GM13976 (cell line): ENCODE measurements at regions not wholly inside any gene's neighbourhood (a gene's known extent, or its start where the extent isn't known, plus 50 kb on each side); places are given as distances from the start of the nearest gene placed in this dataset.

Experiments used
- DNase-seq: peaks from one replicate; pipeline ENCODE4 v3.0.0; 2012; ENCODE audit warnings: low spot score
- in situ Hi-C: fragments of 300-500 bp; cut with MboI; formaldehyde crosslinking; loops from one replicate; pipeline ENCODE4 v1.12.0; 2022; ENCODE audit warnings: low sequenced_read_pairs, mixed read lengths, inconsistent platforms; ENCODE audit not compliant: unreplicated experiment
- TF ChIP-seq, protein P1 (sequence below): IDR thresholded peaks from 2 replicates; pipeline ENCODE4 v1.5.1; 2012; ENCODE audit warnings: borderline replicate concordance, mild to moderate bottlenecking; ENCODE audit not compliant: insufficient read depth; ENCODE audit errors: extremely low read depth, missing control alignments, control extremely low read depth

DNA sequence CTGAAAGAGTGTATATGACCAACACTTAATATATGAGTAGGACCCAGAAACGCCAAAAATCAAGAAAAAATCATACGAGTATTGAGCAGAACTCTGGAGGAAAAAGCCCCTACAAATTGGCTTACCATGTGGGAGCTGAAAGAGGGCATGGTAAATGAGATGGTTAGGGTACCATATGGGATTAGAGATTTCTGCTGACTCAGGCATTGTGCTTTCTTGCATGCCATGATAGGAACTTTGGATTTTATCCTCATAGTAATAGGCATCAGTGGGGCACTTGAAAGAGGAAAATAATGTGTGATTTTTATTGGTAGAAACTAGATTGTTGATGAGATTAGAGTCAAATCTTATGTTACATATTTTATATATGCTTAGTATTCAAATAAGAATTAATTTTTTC, 271.1 kb downstream of the CBLN2 start:
- in situ Hi-C loops, result no loop called here
- no peak for DNase-seq
- TF ChIP-seq, protein P1, sequence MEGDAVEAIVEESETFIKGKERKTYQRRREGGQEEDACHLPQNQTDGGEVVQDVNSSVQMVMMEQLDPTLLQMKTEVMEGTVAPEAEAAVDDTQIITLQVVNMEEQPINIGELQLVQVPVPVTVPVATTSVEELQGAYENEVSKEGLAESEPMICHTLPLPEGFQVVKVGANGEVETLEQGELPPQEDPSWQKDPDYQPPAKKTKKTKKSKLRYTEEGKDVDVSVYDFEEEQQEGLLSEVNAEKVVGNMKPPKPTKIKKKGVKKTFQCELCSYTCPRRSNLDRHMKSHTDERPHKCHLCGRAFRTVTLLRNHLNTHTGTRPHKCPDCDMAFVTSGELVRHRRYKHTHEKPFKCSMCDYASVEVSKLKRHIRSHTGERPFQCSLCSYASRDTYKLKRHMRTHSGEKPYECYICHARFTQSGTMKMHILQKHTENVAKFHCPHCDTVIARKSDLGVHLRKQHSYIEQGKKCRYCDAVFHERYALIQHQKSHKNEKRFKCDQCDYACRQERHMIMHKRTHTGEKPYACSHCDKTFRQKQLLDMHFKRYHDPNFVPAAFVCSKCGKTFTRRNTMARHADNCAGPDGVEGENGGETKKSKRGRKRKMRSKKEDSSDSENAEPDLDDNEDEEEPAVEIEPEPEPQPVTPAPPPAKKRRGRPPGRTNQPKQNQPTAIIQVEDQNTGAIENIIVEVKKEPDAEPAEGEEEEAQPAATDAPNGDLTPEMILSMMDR, result no peak

DNA sequence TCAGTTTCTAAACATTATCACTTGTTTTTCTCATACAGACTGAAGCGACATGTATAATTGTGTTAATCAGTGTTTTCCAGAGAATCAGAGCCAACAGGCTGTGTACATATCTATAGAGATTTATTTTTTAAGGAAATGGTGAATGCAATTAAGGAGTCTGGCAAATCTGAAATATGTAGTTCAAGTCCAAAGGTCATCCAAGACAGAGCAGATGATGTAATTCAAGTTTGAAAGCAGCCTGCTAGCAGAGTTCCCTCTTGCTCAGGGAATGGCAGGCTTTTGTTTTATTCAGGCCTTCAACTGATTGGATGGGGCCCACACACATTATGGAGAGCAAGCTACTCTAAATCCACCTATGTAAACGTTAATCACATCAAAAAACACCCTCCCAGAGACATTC, 282.6 kb downstream of the CBLN2 start:
- in situ Hi-C loops, result no loop called here
- TF ChIP-seq, protein P1, result no peak

DNA sequence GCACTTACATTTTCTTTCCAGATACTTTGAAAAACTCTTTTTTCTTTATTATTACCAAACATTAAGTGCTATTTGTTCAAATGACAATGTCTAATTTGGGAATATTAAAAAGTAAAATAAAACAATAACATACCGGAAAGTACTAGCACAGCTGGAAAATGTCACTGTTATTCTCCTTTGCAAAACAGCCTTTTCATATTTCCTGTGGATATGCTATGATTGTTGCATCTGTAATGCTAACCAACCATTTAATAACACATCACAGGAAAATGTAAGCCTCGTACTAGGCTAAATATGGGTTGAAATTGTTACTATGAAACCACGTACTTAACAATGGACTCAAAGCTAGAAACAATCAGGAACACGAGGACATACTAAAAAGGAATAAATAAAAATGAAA, 298.1 kb downstream of the CBLN2 start:
- in situ Hi-C loops, result no loop called here
- no peak for DNase-seq
- TF ChIP-seq, protein P1, result no peak

More for the DNA sequence above, 282.6 kb downstream of the CBLN2 start:
- no peak for DNase-seq

DNA sequence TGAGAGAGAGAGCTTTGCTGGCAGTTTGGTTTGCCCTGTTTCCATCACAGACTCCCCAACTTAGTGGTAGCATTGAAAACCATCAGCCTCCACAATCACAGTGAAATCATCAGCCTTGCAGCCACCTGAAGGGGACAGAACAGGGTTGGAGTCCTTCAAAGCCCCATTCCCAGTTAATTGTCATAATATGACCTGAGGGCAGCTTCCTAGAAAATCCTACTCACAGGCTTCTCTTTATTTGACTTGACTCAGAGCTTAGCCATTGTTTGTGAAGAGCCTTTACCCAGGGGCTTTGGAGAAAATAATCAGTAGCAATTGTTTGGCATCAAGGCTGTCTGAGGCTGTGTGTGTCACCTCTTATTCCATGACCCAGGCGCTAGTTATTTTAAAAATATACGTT, 308.7 kb downstream of the CBLN2 start:
- TF ChIP-seq, protein P1, result no peak
- in situ Hi-C loops, result no loop called here
- DNase-seq, result no peak

DNA sequence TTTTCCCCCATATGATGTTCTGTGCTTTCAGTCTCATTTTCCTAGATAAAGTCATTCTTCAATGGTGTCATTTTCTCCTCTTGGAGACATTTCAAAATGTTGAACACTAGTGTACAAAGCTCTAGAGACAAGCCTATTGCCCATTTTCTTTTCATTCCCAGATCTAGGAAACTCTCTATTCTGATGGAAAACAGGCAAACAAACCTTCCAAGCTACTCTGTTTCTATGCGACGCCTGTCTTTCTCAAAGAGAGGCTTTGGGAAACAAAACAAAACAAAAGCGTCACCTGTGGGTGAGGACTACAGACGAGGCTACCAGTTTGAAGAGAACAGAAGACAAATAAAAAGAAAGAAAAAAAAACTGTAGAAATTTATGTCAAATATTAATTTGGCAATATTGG, 311.0 kb downstream of the CBLN2 start:
- TF ChIP-seq, protein P1, result no peak
- in situ Hi-C loops, result no loop called here
- DNase-seq, result no peak

DNA sequence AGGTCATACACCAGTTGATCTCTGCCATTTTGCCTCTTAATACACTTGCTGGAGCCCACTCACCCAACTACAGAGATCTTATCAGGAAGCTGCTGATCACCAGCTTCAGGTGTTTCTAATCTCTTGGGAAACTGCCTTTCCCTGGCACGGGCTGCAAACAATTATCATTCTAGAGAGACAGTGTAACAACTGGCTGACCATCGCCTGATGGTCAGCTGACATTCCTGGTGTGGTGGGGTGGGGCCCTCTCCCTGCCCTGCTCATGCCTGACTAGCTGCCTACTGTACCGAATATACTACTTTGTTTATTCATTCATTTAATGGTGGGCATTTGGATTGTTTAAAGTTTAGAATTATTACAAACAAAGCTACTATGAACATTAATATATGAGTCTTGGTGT, 311.5 kb downstream of the CBLN2 start:
- DNase-seq, result no peak
- TF ChIP-seq, protein P1, result no peak
- in situ Hi-C loops, result no loop called here

DNA sequence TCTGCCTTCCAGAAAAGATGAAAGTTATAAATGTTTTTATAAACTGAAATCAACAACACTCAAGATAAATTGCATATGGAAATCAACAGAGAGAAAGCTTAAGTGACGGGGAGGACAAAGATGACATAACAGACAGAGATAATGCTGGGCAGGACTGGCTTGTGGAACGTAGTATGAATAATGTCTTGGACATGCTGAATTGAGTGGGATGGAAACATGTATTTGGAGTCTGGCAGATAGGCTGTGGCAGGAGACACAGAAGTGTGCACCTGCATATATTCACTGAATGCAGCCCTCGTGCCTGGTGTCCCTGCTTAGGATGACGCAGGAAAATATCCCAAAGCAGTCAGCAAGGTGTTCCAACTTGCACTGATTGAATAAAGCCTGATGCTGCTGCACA, 318.2 kb downstream of the CBLN2 start:
- DNase-seq, result no peak
- in situ Hi-C loops, result no loop called here
- TF ChIP-seq, protein P1, result no peak
